ENCODE measurements at regions not wholly inside any gene's neighbourhood (a gene's known extent, or its start where the extent isn't known, plus 50 kb on each side); places are given as distances from the start of the nearest gene placed in this dataset.

- H3K4me1 ChIP-seq (ENCODE audit: control insufficient read depth in 2 of 2, insufficient read depth in 2 of 2, low read length in 2 of 2), result peaks cover 0 to 2% of the 10 kb centered on the region in 2 donors
- no peak overlapping the region for H3K4me3 ChIP-seq (ENCODE audit: low read length in 2 of 2)
- 84% methylated on average over 4 of the region's 4 CpGs for WGBS
- no peak overlapping the region for H3K27ac ChIP-seq (ENCODE audit: low read depth in 1 of 2, low read length in 1 of 2)
- DNase-seq (ENCODE audit: low read depth in 6 of 9, low spot score in 9 of 9), result no peak
- H3K27me3 ChIP-seq (ENCODE audit: control insufficient read depth in 2 of 2, insufficient read depth in 1 of 2, low read length in 1 of 2), result no peaks in the 10 kb centered on the region
- no peaks in the 10 kb centered on the region for H3K9me3 ChIP-seq (ENCODE audit: control insufficient read depth in 2 of 2, insufficient read depth in 1 of 2, low read length in 1 of 2)
- no peaks in the 10 kb centered on the region for H3K36me3 ChIP-seq (ENCODE audit: control insufficient read depth in 2 of 2, insufficient read depth in 2 of 2, low read length in 1 of 2)
Observed at GRCh38 chr10:63703113-63703670, 182.0 kb downstream of the REEP3 start.

- WGBS, result 96% methylated on average over 6 of the region's 6 CpGs
- no peaks in the 10 kb centered on the region for H3K27me3 ChIP-seq (ENCODE audit: control insufficient read depth in 2 of 2, insufficient read depth in 1 of 2, low read length in 1 of 2)
- peak overlapping the region in 1 of 2 donors; percentile 19 for H3K27ac ChIP-seq (ENCODE audit: low read depth in 1 of 2, low read length in 1 of 2)
- no peaks in the 10 kb centered on the region for H3K9me3 ChIP-seq (ENCODE audit: control insufficient read depth in 2 of 2, insufficient read depth in 1 of 2, low read length in 1 of 2)
- no peaks in the 10 kb centered on the region for H3K36me3 ChIP-seq (ENCODE audit: control insufficient read depth in 2 of 2, insufficient read depth in 2 of 2, low read length in 1 of 2)
- no peak overlapping the region for H3K4me3 ChIP-seq (ENCODE audit: low read length in 2 of 2)
- H3K4me1 ChIP-seq (ENCODE audit: control insufficient read depth in 2 of 2, insufficient read depth in 2 of 2, low read length in 2 of 2), result peaks cover 0 to 2% of the 10 kb centered on the region in 2 donors
- no peak for DNase-seq (ENCODE audit: low read depth in 6 of 9, low spot score in 9 of 9)
Observed at GRCh38 chr10:63703740-63704345, 182.6 kb downstream of the REEP3 start.

GRCh38 chr10:63707254-63707910 is 186.2 kb downstream of the REEP3 start:
- H3K27me3 ChIP-seq (ENCODE audit: control insufficient read depth in 2 of 2, insufficient read depth in 1 of 2, low read length in 1 of 2), result no peaks in the 10 kb centered on the region
- peak overlapping the region in 1 of 2 donors; percentile 45 for H3K27ac ChIP-seq (ENCODE audit: low read depth in 1 of 2, low read length in 1 of 2)
- WGBS, result 92% methylated on average over 1 of the region's 1 CpG
- H3K4me1 ChIP-seq (ENCODE audit: control insufficient read depth in 2 of 2, insufficient read depth in 2 of 2, low read length in 2 of 2), result peaks cover 0 to 6% of the 10 kb centered on the region in 2 donors
- H3K9me3 ChIP-seq (ENCODE audit: control insufficient read depth in 2 of 2, insufficient read depth in 1 of 2, low read length in 1 of 2), result no peaks in the 10 kb centered on the region
- no peak overlapping the region for H3K4me3 ChIP-seq (ENCODE audit: low read length in 2 of 2)
- H3K36me3 ChIP-seq (ENCODE audit: control insufficient read depth in 2 of 2, insufficient read depth in 2 of 2, low read length in 1 of 2), result no peaks in the 10 kb centered on the region
- DNase-seq (ENCODE audit: low read depth in 6 of 9, low spot score in 9 of 9), result no peak

- Histone ChIP-seq H3K36me3 (ENCODE audit: control insufficient read depth in 2 of 2, insufficient read depth in 2 of 2, low read length in 1 of 2) (no peaks in the 10 kb centered on the region), H3K27ac (ENCODE audit: low read depth in 1 of 2, low read length in 1 of 2) (no peak overlapping the region), H3K4me3 (ENCODE audit: low read length in 2 of 2) (no peak overlapping the region), H3K27me3 (ENCODE audit: control insufficient read depth in 2 of 2, insufficient read depth in 1 of 2, low read length in 1 of 2) (no peaks in the 10 kb centered on the region), H3K9me3 (ENCODE audit: control insufficient read depth in 2 of 2, insufficient read depth in 1 of 2, low read length in 1 of 2) (no peaks in the 10 kb centered on the region), H3K4me1 (ENCODE audit: control insufficient read depth in 2 of 2, insufficient read depth in 2 of 2, low read length in 2 of 2) (peaks cover 0 to 9% of the 10 kb centered on the region in 2 donors)
- WGBS, result 97% methylated on average over 5 of the region's 5 CpGs
- DNase-seq (ENCODE audit: low read depth in 6 of 9, low spot score in 9 of 9), result no peak
Observed at GRCh38 chr10:63708421-63708820, 187.2 kb downstream of the REEP3 start.

DNA sequence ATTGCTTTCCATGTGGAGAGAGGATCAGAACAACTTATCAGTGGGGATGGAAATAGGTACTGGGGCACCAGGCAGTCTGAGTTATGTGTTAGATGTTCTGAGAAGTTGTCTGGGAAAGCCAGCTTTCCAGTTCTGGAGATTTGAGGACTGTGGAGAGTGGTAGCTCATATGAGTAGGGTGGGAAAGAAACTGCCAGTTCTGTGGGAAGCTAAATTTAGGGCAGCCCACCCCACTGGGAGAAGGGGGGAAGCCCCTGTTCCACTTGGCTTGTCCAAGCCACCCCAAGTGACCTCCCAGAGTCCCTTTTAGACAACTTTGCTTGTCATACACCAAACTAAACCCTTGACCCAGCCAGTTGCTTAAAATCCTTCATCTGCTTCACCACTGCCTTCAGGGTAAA is 189.5 kb downstream of the REEP3 start:
- Histone ChIP-seq H3K9me3 (ENCODE audit: control insufficient read depth in 2 of 2, insufficient read depth in 1 of 2, low read length in 1 of 2) (no peaks in the 10 kb centered on the region), H3K36me3 (ENCODE audit: control insufficient read depth in 2 of 2, insufficient read depth in 2 of 2, low read length in 1 of 2) (no peaks in the 10 kb centered on the region), H3K27me3 (ENCODE audit: control insufficient read depth in 2 of 2, insufficient read depth in 1 of 2, low read length in 1 of 2) (no peaks in the 10 kb centered on the region), H3K4me3 (ENCODE audit: low read length in 2 of 2) (no peak overlapping the region), H3K4me1 (ENCODE audit: control insufficient read depth in 2 of 2, insufficient read depth in 2 of 2, low read length in 2 of 2) (peaks cover 0 to 7% of the 10 kb centered on the region in 2 donors), H3K27ac (ENCODE audit: low read depth in 1 of 2, low read length in 1 of 2) (no peak overlapping the region)
- no peak for DNase-seq (ENCODE audit: low read depth in 6 of 9, low spot score in 9 of 9)

DNA sequence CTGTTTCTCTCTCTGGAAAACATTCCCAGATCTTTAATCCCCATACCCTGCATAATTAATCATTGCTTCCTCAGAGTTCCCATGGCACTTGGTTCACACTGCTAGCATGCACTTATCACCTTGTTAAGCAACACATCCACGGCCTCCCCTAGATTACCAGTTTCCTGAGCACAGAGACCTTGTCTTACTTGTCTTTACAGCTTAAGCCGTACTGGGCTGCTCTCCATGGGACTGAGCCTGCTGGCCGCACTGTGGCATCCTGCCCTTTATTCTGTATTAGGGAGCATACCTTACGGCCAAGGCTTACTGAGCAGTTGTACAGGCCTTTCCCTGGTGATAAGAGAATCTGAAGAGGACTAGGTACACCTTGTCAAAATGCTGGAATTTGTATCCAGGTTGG is 190.2 kb downstream of the REEP3 start:
- no peak for DNase-seq (ENCODE audit: low read depth in 6 of 9, low spot score in 9 of 9)

DNA sequence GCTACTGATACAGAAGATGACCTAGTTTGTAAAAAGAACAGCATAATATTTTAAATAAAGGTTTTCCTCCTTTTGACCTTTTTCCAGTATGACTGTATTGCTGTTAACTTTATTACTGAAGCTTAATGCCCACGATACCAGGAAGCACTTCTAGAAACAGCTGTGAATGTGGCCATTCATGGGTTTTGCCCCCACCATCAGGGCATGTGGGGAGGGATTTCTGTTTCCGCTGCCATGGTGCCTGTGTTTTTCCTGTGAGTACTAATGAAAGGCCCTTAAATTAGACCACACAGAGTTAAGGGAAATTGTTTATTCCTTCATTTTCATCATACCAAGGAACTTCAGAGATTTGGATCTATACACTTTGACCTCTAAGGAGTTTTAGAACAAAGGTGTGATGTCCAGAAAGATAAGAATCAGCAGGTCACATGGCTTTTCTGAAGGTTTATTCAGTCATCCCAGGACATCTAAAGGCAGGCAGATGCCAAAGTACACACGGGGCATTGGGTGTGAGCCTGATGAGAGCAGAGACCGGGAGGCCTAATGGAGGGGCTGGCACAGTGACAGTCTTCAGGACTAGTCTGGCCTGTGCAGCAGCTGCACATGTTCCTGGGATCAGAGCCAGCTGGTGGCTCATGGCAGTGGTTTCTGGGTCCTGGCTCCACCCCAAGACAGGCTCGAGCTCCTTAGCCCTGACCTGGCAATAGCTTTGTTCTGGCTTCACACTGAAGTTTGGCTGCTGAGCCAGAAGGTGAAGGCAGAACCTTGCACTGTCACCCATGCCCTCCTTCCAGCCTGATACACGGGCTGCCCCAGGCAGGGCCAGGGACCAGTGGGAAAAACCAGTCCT is 190.9 kb downstream of the REEP3 start:
- H3K4me1 ChIP-seq (ENCODE audit: control insufficient read depth in 2 of 2, insufficient read depth in 2 of 2, low read length in 2 of 2), result peaks cover 0 to 7% of the 10 kb centered on the region in 2 donors
- no peaks in the 10 kb centered on the region for H3K27me3 ChIP-seq (ENCODE audit: control insufficient read depth in 2 of 2, insufficient read depth in 1 of 2, low read length in 1 of 2)
- no peaks in the 10 kb centered on the region for H3K9me3 ChIP-seq (ENCODE audit: control insufficient read depth in 2 of 2, insufficient read depth in 1 of 2, low read length in 1 of 2)
- H3K27ac ChIP-seq (ENCODE audit: low read depth in 1 of 2, low read length in 1 of 2), result peak overlapping the region; percentile 26 to 46
- WGBS, result 46% methylated on average over 6 of the region's 6 CpGs
- H3K36me3 ChIP-seq (ENCODE audit: control insufficient read depth in 2 of 2, insufficient read depth in 2 of 2, low read length in 1 of 2), result no peaks in the 10 kb centered on the region
- DNase-seq (ENCODE audit: low read depth in 6 of 9, low spot score in 9 of 9), result no peak
- no peak overlapping the region for H3K4me3 ChIP-seq (ENCODE audit: low read length in 2 of 2)

More for the DNA sequence above, 190.2 kb downstream of the REEP3 start:
- WGBS, result 97% methylated on average over 4 of the region's 4 CpGs
- H3K4me3 ChIP-seq (ENCODE audit: low read length in 2 of 2), result no peak overlapping the region
- no peaks in the 10 kb centered on the region for H3K27me3 ChIP-seq (ENCODE audit: control insufficient read depth in 2 of 2, insufficient read depth in 1 of 2, low read length in 1 of 2)
- no peak overlapping the region for H3K27ac ChIP-seq (ENCODE audit: low read depth in 1 of 2, low read length in 1 of 2)
- H3K9me3 ChIP-seq (ENCODE audit: control insufficient read depth in 2 of 2, insufficient read depth in 1 of 2, low read length in 1 of 2), result no peaks in the 10 kb centered on the region
- H3K4me1 ChIP-seq (ENCODE audit: control insufficient read depth in 2 of 2, insufficient read depth in 2 of 2, low read length in 2 of 2), result peaks cover 0 to 7% of the 10 kb centered on the region in 2 donors
- no peaks in the 10 kb centered on the region for H3K36me3 ChIP-seq (ENCODE audit: control insufficient read depth in 2 of 2, insufficient read depth in 2 of 2, low read length in 1 of 2)

DNA sequence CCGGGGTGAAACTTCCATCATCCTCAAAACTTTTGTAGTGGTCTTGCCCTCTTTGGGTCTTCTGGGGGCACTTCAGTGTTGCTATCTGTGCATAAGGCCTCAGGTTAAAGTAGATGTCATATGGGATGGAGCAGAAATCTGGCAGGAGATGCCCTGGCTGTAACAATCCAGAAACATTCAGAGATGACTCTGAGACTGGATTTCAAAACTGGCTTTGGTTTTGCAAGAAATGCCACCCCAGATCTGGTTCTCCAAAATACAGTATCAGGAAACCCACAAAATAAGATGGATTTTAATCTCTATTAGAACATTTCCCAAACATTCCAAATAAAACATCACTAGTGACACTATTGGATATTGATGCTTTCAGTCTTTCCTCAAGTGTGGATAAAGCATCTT is 191.5 kb downstream of the REEP3 start:
- 97% methylated on average over 1 of the region's 1 CpG for WGBS
- no peak for DNase-seq (ENCODE audit: low read depth in 6 of 9, low spot score in 9 of 9)
- H3K27ac ChIP-seq (ENCODE audit: low read depth in 1 of 2, low read length in 1 of 2), result peak overlapping the region; percentile 26 to 46
- H3K4me1 ChIP-seq (ENCODE audit: control insufficient read depth in 2 of 2, insufficient read depth in 2 of 2, low read length in 2 of 2), result peaks cover 0 to 7% of the 10 kb centered on the region in 2 donors
- no peak overlapping the region for H3K4me3 ChIP-seq (ENCODE audit: low read length in 2 of 2)
- H3K9me3 ChIP-seq (ENCODE audit: control insufficient read depth in 2 of 2, insufficient read depth in 1 of 2, low read length in 1 of 2), result no peaks in the 10 kb centered on the region
- no peaks in the 10 kb centered on the region for H3K36me3 ChIP-seq (ENCODE audit: control insufficient read depth in 2 of 2, insufficient read depth in 2 of 2, low read length in 1 of 2)
- H3K27me3 ChIP-seq (ENCODE audit: control insufficient read depth in 2 of 2, insufficient read depth in 1 of 2, low read length in 1 of 2), result no peaks in the 10 kb centered on the region

Measured in thymus (tissue), 11 donors.